HG03139 (cell line): ENCODE measurements at regions not wholly inside any gene's neighbourhood (a gene's known extent, or its start where the extent isn't known, plus 50 kb on each side); places are given as distances from the start of the nearest gene placed in this dataset.

ENCODE experiments used
- ATAC-seq: cut with Tn5 transposase; IDR thresholded peaks from one replicate; pipeline ENCODE4 v1.9.1; 2021; ENCODE audit not compliant: unreplicated experiment

GRCh38 chr3:188940573-188940932 is 231.2 kb upstream of the TPRG1 start:
- no peak for ATAC-seq

DNA sequence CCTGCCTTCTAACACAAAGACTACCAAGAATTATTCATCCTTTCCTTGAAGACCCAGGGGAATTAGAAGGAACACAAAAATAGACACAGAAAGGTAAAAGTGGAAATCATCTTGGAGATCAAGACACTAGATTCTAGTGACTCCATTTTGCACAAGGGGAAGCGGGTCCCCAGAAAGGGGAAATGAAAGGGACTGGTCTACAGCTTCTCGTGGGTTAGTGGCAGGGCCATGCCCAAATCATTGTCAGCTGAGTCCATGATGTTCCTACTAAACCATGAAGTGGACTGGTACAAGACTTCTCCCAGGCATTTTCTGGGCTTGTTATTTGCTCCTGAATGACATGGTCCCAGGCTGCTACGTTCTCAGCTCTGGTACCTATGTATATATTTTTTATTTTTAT is 230.7 kb upstream of the TPRG1 start:
- ATAC-seq, result no peak

GRCh38 chr3:188942191-188942590 is 229.6 kb upstream of the TPRG1 start:
- no peak for ATAC-seq

DNA sequence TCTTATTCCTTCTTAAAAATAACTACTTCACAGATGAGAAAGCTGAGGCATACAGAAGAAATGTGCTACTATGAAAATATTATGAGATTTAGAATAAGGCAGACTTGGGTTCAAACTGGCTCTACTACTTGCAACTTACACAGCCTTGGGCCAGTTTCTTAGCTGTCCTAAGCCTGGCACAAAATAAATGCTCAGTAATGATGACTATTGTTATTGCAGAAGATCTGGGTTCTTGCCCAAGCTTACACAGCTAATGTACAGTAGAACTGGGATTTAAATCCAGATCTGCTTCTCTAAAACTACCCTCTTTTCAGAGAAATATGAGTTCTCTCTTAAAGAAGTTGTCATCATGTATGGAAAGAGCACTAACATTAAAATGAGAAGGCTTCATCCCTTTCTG is 228.2 kb upstream of the TPRG1 start:
- ATAC-seq, result no peak

DNA sequence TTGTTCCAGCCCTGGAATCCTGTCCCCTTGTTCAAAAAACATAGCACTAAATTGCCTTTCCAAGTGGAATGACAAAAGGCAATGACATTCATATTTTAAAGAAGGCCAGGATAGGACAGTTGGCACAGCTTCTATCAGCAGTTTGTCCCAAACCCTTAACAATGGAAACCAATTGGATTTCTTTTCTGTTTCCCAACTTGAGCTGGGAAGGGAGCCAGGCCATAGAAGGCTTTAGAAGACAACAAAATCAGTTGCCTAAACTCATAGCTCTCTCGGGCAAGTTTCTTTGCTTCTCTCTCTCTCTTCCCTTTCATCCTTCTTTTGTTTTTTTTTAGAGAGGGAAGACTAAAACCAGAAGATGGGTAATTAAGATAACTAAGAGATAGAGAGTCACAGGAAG is 227.7 kb upstream of the TPRG1 start:
- ATAC-seq, result no peak

GRCh38 chr3:188946351-188947240 is 225.2 kb upstream of the TPRG1 start:
- ATAC-seq, result no peak

DNA sequence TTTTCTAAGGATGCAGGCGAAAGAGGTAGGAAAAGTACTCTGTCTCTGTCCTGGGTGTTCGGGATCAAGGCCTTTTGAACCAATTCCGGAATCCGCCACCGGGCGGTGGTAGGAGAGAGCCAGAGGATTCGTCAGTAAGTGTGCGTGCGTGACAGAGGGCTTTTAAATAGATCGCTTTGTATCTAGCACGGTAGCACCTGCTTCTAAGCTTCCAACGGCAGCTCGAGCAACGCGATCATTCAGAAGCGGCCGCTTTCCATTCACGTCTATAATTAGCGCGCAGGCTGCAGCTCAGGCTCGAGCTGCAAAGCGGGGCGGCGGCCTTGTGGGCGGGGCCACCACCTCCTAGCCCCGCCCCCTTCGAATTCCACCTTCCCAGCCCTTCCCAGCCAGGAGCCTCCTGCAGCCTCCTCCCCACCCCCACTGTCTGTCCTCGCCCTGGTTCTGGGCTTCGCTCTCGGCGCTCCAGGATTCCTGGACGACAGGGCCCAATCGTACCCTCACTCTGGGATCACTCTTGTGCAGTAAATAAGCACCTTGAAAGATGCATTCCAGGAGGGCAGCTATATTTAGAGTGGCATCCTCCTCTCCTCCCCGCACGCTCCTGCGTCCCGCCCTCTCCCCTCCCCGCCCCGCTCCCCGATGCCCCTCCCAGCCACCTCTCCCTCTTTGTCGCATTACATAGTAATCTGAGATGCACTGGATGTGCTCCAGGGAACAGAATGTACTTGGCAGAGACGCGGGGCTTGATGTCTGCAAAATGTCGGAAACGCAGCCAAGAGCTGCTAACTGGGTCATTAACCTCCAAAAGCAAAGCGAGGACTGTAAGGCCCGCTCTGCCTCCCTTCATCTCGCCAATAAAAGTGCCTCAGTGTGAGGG is 224.1 kb upstream of the TPRG1 start:
- no peak for ATAC-seq

DNA sequence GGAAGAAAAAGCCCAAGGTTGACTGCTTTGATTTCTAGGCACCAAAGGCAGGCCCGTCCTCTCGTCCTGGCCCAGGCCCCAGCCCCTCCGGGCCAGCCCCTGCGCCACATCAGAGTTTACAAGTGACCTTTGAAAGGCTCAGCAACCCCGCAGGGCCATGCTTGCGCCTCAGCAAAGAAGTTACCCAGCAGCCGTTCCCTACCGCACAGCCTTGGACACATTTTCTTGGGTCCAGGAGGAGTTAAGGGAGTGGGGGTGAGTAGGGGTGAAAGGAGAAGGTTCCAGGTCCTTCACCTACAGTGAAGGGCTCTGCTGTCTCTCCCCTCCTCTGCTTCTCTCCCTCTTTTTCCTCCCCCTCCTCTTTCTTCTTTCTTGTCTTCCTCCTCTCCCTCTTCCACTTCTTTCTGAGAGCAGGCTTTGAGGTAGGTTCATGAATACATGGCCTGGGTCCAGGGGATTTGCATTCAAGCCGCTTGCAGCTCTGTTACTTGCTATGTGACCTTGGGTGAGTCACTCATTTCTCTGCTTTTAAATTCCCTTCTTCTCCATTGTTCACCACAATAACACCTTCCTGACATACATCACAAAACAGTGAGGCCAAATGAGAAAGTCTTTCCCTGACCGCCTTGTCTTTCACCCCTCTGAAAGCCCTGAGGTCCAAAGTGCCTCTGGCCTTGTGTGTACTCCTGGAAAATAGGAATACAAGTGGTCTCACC is 223.3 kb upstream of the TPRG1 start:
- ATAC-seq, result no peak

DNA sequence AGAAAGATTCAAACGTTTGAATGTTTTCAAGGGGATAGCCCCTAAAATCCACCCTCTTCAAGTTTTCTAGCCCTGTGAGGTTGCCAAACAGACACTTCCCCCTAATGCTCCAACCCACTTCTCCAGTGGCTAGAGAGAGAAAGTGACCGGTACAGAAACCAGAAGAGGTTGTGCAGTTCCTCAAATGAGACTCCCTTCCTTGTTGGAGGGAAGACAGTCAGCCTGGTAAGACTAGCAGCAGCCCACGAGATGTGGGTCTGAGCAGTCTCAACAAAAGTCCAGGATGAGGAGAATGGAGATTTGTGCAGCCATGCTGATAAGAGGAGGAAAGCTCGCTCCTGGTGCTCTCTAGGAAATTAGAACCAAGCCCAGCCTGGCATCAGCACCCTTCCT is 222.8 kb upstream of the TPRG1 start:
- no peak for ATAC-seq

DNA sequence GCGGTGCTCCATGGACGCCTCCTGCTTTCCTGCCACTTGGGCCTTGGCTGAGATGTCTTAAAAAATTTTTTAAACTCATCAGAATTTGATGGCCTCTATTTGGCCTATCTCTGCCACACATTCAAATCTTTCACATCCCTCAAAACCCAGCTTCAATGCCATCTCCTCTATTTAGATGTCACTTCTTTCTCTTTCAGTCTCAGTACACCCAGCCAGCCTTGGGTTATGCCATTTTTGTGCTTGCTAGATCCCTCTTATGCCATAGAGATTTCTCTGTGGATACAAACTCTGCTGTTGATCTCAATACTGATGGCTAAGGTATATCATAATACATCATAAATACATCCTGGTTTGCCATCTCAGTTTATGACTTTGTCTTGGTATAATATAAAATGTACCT is 222.3 kb upstream of the TPRG1 start:
- ATAC-seq, result no peak

DNA sequence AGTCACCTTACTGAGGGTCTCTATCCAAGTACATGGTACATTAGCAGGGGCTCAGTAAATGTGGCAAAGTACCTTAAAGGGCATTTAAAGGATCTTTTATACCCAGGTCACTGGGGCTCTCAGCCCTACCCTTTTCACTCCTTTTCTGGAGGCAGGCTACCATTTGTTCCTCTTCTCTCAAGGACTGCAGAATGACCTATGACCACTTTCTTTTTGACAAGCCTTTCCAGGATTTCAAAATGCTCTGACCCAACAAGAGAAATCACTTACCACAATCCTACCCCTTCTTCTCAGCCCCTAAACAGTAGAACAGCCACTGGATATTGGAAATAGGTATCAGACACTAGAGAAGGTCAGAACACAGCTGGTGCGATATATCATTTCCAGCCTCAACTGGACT is 221.8 kb upstream of the TPRG1 start:
- ATAC-seq, result no peak

DNA sequence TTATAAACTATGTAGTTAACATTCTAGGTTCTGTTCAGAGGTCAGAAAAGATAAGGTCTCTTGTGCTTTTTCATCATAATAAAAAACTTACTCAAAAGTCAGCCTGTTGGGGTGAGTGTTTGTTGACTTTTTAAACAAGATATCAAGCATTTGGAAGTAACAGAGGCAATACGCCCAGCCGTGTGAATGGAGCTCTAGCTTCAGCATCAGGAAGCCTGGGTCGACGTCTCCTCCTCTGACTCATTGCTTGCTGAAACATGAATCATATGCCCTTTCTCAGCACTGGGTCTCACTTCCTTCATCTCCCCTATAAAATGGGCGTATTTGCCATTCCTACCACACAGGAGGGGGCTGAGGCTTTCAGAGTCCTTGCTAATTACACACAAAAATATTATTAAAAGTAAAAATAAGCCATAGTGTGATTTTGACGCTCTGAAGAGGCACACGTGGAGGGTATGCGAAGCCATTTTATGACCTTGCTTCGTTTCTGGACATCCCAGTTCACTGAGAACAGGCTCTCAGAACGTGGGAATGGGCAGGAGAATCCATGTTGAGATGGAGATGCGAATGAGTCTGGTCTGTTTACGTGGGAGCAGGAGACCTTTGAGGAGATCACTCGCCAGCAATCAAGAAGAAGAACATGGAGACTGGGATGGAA is 220.8 kb upstream of the TPRG1 start:
- ATAC-seq, result no peak

GRCh38 chr3:188951734-188952133 is 220.0 kb upstream of the TPRG1 start:
- ATAC-seq, result no peak

- ATAC-seq, result no peak
These were observed 217.1 kb upstream of the TPRG1 start for GRCh38 chr3:188954590-188955208.

- ATAC-seq, result no peak
These were observed 215.9 kb upstream of the TPRG1 start for GRCh38 chr3:188955919-188956318.

DNA sequence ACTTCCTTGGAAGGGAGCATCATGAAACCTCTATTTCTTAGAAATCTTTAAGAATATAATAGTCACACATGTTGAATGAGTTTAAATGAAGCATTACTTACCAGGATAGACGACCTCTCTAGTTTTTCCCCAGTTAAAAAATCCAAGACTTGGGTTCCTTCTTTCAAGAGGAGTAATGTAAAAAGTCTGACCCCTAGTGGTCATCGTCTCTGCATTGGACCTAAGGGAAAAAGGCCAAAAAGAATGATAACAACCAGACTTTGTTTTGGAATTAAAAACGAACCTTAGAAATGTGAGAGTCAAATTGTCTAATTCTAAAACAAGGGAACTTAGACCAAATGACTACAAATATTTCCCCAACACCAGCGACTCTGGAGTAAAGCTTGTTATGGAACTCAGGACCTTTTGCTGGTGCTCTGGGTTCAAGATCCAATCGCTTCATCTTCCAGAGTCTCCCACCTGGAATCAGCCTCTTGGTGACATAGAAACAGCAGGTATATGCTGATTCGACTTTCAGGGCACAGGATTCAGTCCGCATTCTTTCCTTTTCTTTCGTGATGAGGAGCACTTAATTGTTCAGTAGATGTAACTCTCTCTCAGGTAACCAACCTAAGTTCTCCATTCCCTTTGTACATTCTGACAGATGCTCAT is 214.8 kb upstream of the TPRG1 start:
- ATAC-seq, result no peak

GRCh38 chr3:188959013-188959412 is 212.8 kb upstream of the TPRG1 start:
- no peak for ATAC-seq

DNA sequence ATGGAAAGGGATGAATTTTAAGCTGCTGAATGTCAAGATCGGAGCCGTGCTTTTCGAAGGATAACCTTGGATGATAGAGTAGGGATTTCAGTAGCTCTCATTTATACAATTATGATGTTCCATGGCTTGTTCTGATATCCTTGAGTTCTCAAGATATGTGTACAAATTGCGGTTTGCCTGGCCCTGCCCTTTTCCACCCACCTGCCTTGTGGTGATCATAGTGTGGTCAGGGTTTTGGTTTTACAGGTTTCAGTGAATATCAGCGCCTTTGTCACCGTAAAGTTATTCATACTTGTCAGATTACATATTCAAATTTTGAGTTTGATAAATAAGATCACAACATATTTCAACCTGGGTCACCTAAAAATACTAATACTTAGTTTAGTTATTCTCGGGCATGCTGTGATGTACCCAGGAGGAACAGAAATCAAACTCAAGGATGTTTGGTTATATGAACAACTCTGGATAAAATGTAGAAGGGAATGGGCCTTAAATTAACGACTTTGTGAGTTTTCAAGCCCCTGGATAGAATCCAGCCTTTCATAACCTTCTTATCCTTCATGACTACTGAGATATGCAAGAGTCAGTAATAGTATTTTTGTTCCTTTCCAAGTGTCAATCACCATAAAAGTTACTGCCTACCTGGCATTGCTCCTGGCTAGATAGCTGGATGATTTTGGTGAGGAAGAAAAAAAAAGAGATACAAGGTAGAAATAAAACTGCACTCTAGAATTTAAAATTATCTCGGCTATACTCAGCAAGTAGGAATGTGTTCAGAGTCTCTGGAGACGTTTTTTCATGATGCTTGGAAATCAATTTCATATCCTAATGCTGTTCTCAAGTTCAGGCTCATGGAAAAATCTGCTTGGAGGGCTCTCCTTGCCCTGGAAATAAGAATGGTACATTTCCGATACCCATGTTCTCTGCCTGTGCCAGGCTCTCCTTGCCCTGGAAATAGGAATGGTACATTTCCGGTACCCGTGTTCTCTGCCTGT is 209.2 kb upstream of the TPRG1 start:
- ATAC-seq, result no peak

DNA sequence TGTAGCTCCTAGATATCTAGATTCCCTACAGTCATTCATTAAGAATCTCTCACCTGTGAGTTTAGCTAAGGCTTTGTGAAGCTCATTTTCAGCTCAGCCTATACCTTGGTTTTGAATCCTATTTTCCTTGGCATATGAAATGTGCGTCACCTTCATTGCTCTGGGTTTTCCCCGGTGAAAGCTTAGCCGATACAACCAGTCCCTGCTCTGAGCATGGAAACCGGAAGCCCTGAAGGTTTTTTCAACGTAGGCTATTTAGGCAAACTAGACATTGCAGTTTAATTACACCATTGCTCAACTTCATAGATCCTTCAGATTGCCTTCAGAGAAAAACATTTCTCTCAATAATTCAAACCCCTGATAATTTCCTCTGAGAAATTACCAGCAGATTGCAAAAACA is 206.8 kb upstream of the TPRG1 start:
- no peak for ATAC-seq
